Gastrocnemius medialis (tissue), 4 donors: ENCODE measurements at regions not wholly inside any gene's neighbourhood (a gene's known extent, or its start where the extent isn't known, plus 50 kb on each side); places are given as distances from the start of the nearest gene placed in this dataset.

Experiments
- ATAC-seq, 2 donors: fragments of 150-250 bp; one replicate each; pipeline ENCODE4 v1.9.1; 2016
- DNase-seq, 2 donors: peaks; one replicate each; pipeline ENCODE4 v3.0.0-alpha.2; 2019
- H3K27ac ChIP-seq, 4 donors: fragments of 200-600 bp; sonication (generic); 1 replicate in 1 of 4; 2 replicates in 3 of 4; pipeline ENCODE4 v1.5.1; 2016 to 2018; ENCODE audit warnings: mild to moderate bottlenecking in 2 of 4, moderate library complexity in 1 of 4
- H3K27me3 ChIP-seq, 3 donors: fragments of 200-600 bp; sonication (generic) in 2 of 3; 1 replicate in 1 of 3; 2 replicates in 2 of 3; pipeline versions ENCODE4 v1.5.1 to v1.6.0; 2016 to 2019; ENCODE audit warnings: mild to moderate bottlenecking in 1 of 3, moderate library complexity in 1 of 3
- H3K36me3 ChIP-seq, 2 donors: fragments of 200-600 bp; sonication (generic) in 1 of 2; one replicate each; pipeline ENCODE4 v1.5.1; 2017 to 2018
- H3K4me1 ChIP-seq, 2 donors: fragments of 200-600 bp; sonication (generic) in 1 of 2; one replicate each; pipeline ENCODE4 v1.5.1; 2016 to 2017; ENCODE audit warnings: mild to moderate bottlenecking in 2 of 2
- H3K4me3 ChIP-seq, 4 donors: fragments of 200-600 bp; sonication (generic) in 3 of 4; 1 replicate in 1 of 4; 2 replicates in 3 of 4; pipeline ENCODE4 v1.5.1; 2016 to 2019; ENCODE audit warnings: mild to moderate bottlenecking in 2 of 4
- H3K9me3 ChIP-seq, 3 donors: fragments of 200-600 bp; sonication (generic) in 2 of 3; 1 replicate in 1 of 3; 2 replicates in 2 of 3; pipeline ENCODE4 v1.5.1; 2016 to 2019
- CTCF ChIP-seq, 5 experiments: fragments of 450-650 bp in 3 of 5; fragments of 200-600 bp in 2 of 5; sonication (generic) in 2 of 5; IDR thresholded peaks in 4 of 5; conservative IDR thresholded peaks in 1 of 5; 1 replicate in 4 of 5; 2 replicates in 1 of 5; pipeline ENCODE4 v1.5.1; 2016 to 2019; ENCODE audit warnings: antibody characterized with exemption in 5 of 5, mild to moderate bottlenecking in 3 of 5, moderate library complexity in 3 of 5
- POLR2A ChIP-seq, 2 donors: fragments of 450-650 bp; IDR thresholded peaks; one replicate each; pipeline ENCODE4 v1.6.1; 2017; ENCODE audit warnings: antibody characterized with exemption in 2 of 2, mild to moderate bottlenecking in 2 of 2, moderate library complexity in 2 of 2
- in situ Hi-C, 4 donors: fragments of 200-750 bp; cut with MboI; loops; one replicate each; pipeline versions ENCODE4 v1.15.0 to v1.8.0; 2017; ENCODE audit warnings: low sequenced_read_pairs in 4 of 4
- intact Hi-C: fragments of 100-400 bp; cut with DNase I; formaldehyde crosslinking; loops from one replicate; pipeline ENCODE4 v1.15.1; 2023; ENCODE audit warnings: low total_unique reads

DNA sequence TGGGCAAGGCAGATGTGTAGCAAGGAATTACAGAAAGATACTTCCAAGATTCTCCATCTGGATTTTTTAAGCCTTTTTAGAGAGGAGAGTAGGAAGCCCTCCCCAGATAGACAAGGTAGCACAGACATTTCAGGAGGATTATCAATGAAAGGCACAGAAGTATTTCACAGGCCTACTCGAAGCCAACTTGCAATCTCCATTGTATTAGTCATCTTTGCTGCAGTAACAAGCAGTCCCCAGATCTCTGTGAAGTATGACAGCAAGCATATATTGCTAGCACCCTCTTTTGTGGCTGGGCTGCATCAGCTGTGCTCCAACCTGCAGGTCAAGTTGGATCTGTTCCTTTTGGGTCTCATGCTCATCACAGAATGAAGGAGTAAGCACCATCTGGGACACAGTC lies 101.6 kb downstream of the MAF start:
- no peak overlapping the region for H3K4me3 ChIP-seq
- H3K4me1 ChIP-seq = no peaks in the 10 kb centered on the region
- H3K27me3 ChIP-seq = no peaks in the 10 kb centered on the region
- H3K9me3 ChIP-seq = no peaks in the 10 kb centered on the region
- H3K36me3 ChIP-seq = no peaks in the 10 kb centered on the region
- intact Hi-C loops (no loop called here), in situ Hi-C loops (no loop called here)
- no peak overlapping the region for H3K27ac ChIP-seq
- no peak for ATAC-seq
- no peak for TF ChIP-seq CTCF (IDR thresholded peaks at IDR 0.05 in 4 of 5, conservative IDR thresholded peaks at IDR 0.05 in 1 of 5)
- no peak for TF ChIP-seq POLR2A (IDR thresholded peaks at IDR 0.05)
- no peak for DNase-seq

DNA sequence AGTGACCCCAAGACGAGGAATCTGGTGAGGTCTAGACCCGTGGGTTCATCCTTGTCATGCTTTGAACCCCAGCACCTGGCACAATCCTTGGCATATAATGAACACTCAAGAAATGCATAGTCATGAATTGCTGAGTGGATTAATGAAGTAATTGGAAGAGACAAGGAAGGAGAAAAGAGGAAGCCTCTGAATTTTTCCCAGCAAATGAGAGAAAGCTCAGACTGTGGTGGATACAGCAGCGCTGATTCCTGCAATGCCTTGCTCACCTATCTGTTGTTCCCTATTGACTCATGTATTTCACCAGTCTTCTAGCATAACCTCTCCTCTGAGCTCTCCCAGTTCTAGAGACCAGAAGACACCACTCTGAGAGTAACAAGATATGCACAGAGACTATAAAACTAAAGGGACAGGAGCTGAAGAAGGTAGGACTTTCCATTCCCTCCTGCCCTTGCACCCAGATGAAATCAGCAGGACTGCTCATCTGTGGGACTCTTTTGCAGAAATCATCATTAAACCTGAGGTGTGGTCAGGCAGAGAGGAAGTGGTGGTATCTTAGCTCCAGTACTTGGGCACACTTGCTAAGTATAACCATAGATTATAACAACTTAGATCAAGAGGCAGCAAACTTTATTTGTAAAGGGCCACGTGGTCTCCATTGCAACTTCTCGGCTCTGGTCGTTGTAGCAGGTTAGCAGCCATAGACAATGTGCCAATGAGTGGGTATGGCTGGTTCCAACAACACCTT lies 102.8 kb downstream of the MAF start:
- DNase-seq = no peak
- ATAC-seq = no peak
- in situ Hi-C loops (no loop called here), intact Hi-C loops (no loop called here)
- Histone ChIP-seq H3K4me1 (no peaks in the 10 kb centered on the region), H3K9me3 (no peaks in the 10 kb centered on the region), H3K27ac (no peak overlapping the region), H3K27me3 (no peaks in the 10 kb centered on the region), H3K4me3 (no peak overlapping the region), H3K36me3 (no peaks in the 10 kb centered on the region)
- TF ChIP-seq CTCF (IDR thresholded peaks at IDR 0.05 in 4 of 5, conservative IDR thresholded peaks at IDR 0.05 in 1 of 5) = no peak
- TF ChIP-seq POLR2A (IDR thresholded peaks at IDR 0.05) = no peak

GRCh38 chr16:79493911-79494310 lies 106.6 kb downstream of the MAF start:
- Histone ChIP-seq H3K27ac (no peak overlapping the region), H3K9me3 (no peaks in the 10 kb centered on the region), H3K36me3 (no peaks in the 10 kb centered on the region), H3K27me3 (no peaks in the 10 kb centered on the region), H3K4me1 (no peaks in the 10 kb centered on the region), H3K4me3 (no peak overlapping the region)
- in situ Hi-C loops (no loop called here), intact Hi-C loops (no loop called here)
- ATAC-seq (no peak), DNase-seq (no peak)
- TF ChIP-seq CTCF (IDR thresholded peaks at IDR 0.05 in 4 of 5, conservative IDR thresholded peaks at IDR 0.05 in 1 of 5) = no peak
- TF ChIP-seq POLR2A (IDR thresholded peaks at IDR 0.05) = no peak

- intact Hi-C loops (no loop called here), in situ Hi-C loops (no loop called here)
- Histone ChIP-seq H3K27ac (no peak overlapping the region), H3K36me3 (no peaks in the 10 kb centered on the region), H3K4me1 (no peaks in the 10 kb centered on the region), H3K9me3 (no peaks in the 10 kb centered on the region), H3K4me3 (no peak overlapping the region), H3K27me3 (no peaks in the 10 kb centered on the region)
- no peak for TF ChIP-seq CTCF (IDR thresholded peaks at IDR 0.05 in 4 of 5, conservative IDR thresholded peaks at IDR 0.05 in 1 of 5)
- TF ChIP-seq POLR2A (IDR thresholded peaks at IDR 0.05) = no peak
- no peak for DNase-seq
- ATAC-seq = no peak
These were observed 108.5 kb downstream of the MAF start for GRCh38 chr16:79492036-79492435.

DNA sequence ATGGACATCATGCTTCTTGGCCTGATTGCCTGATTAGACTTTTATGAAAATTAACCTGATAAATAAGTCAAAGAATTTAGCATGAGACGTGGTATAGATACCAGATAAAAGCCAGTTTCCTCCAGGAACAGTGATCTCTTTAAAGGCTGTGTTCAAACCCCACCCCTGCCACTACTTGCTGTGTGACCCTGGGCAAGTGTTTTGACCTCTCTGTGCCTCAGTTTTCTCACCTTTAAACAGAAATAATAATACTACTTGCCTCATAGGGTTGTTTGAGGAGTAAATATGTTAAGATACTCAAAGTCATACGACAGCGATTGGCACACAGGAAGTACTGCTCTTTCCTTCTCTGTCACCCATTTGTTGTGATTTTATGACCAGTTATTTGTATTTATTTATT lies 115.5 kb downstream of the MAF start:
- in situ Hi-C loops = no loop called here
- TF ChIP-seq CTCF (IDR thresholded peaks at IDR 0.05 in 4 of 5, conservative IDR thresholded peaks at IDR 0.05 in 1 of 5) (no peak), POLR2A (IDR thresholded peaks at IDR 0.05) (no peak)
- H3K27me3 ChIP-seq = no peaks in the 10 kb centered on the region
- no peak for ATAC-seq
- no peaks in the 10 kb centered on the region for H3K9me3 ChIP-seq
- intact Hi-C loops = no loop called here
- DNase-seq = no peak
- H3K4me1 ChIP-seq = peaks cover 0 to 7% of the 10 kb centered on the region in 2 donors
- H3K4me3 ChIP-seq = no peak overlapping the region
- H3K36me3 ChIP-seq = no peaks in the 10 kb centered on the region
- H3K27ac ChIP-seq = no peak overlapping the region
